Suprapubic skin (tissue), 3 donors: ENCODE measurements at regions not wholly inside any gene's neighbourhood (a gene's known extent, or its start where the extent isn't known, plus 50 kb on each side); places are given as distances from the start of the nearest gene placed in this dataset.

Source experiments
- EP300 ChIP-seq: sonication (generic); formaldehyde crosslinking; IDR thresholded peaks from one replicate; pipeline ENCODE4 v1.6.1; 2017; ENCODE audit warnings: antibody characterized with exemption
- POLR2A ChIP-seq, 2 donors: fragments of 450-650 bp; IDR thresholded peaks; one replicate each; pipeline ENCODE4 v1.6.1; 2017; ENCODE audit warnings: antibody characterized with exemption in 2 of 2, mild to moderate bottlenecking in 2 of 2, moderate library complexity in 2 of 2
- TF ChIP-seq, protein P1 (sequence below), 2 donors: fragments of 200-600 bp in 1 of 2; fragments of 450-650 bp in 1 of 2; sonication (generic) in 1 of 2; IDR thresholded peaks; one replicate each; pipeline ENCODE4 v1.5.1; 2016 to 2019; ENCODE audit warnings: antibody characterized with exemption in 2 of 2, mild to moderate bottlenecking in 1 of 2, moderate library complexity in 1 of 2

GRCh38 chr7:145848691-145849090 lies 267.9 kb upstream of the CNTNAP2 start:
- TF ChIP-seq POLR2A (IDR thresholded peaks at IDR 0.05) (no peak), EP300 (no peak)
- TF ChIP-seq, protein P1, sequence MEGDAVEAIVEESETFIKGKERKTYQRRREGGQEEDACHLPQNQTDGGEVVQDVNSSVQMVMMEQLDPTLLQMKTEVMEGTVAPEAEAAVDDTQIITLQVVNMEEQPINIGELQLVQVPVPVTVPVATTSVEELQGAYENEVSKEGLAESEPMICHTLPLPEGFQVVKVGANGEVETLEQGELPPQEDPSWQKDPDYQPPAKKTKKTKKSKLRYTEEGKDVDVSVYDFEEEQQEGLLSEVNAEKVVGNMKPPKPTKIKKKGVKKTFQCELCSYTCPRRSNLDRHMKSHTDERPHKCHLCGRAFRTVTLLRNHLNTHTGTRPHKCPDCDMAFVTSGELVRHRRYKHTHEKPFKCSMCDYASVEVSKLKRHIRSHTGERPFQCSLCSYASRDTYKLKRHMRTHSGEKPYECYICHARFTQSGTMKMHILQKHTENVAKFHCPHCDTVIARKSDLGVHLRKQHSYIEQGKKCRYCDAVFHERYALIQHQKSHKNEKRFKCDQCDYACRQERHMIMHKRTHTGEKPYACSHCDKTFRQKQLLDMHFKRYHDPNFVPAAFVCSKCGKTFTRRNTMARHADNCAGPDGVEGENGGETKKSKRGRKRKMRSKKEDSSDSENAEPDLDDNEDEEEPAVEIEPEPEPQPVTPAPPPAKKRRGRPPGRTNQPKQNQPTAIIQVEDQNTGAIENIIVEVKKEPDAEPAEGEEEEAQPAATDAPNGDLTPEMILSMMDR (IDR thresholded peaks at IDR 0.05) = no peak
